Stomach (tissue), 8 donors: ENCODE measurements at regions not wholly inside any gene's neighbourhood (a gene's known extent, or its start where the extent isn't known, plus 50 kb on each side); places are given as distances from the start of the nearest gene placed in this dataset.

Experiments
- DNase-seq, 2 donors: peaks; one replicate each; pipeline versions ENCODE4 v3.0.0 to v3.0.0-alpha.2; 2013 to 2019
- H3K27ac ChIP-seq, 5 donors: fragments of 200-600 bp in 4 of 5; sonication (generic) in 4 of 5; one replicate each; pipeline ENCODE4 v1.5.1; 2013 to 2019; ENCODE audit warnings: mild to moderate bottlenecking in 1 of 5, moderate library complexity in 1 of 5
- H3K27me3 ChIP-seq, 3 donors: fragments of 200-600 bp; sonication (generic); one replicate each; pipeline ENCODE4 v1.5.1; 2017 to 2019; ENCODE audit warnings: mixed run types in 1 of 3
- H3K36me3 ChIP-seq, 4 donors: fragments of 200-600 bp; sonication (generic); 1 replicate in 3 of 4; 2 replicates in 1 of 4; pipeline ENCODE4 v1.5.1; 2016 to 2019
- H3K4me1 ChIP-seq, 4 donors: fragments of 200-600 bp; sonication (generic); one replicate each; pipeline ENCODE4 v1.5.1; 2016 to 2019
- H3K4me3 ChIP-seq, 4 donors: fragments of 200-600 bp; sonication (generic) in 3 of 4; one replicate each; pipeline ENCODE4 v1.5.1; 2016 to 2019; ENCODE audit warnings: mild to moderate bottlenecking in 1 of 4
- H3K9me3 ChIP-seq, 4 donors: fragments of 200-600 bp; sonication (generic); one replicate each; pipeline ENCODE4 v1.5.1; 2016 to 2019
- EP300 ChIP-seq: sonication (generic); formaldehyde crosslinking; IDR thresholded peaks from one replicate; pipeline ENCODE4 v1.6.1; 2017; ENCODE audit warnings: antibody characterized with exemption
- POLR2A ChIP-seq, 4 donors: fragments of 450-650 bp; IDR thresholded peaks; one replicate each; pipeline ENCODE4 v1.6.1; 2016; ENCODE audit warnings: antibody characterized with exemption in 4 of 4, control low read depth in 2 of 4, mild to moderate bottlenecking in 1 of 4, moderate library complexity in 1 of 4
- POLR2AphosphoS5 ChIP-seq, 3 donors: sonication (generic); formaldehyde crosslinking; IDR thresholded peaks; one replicate each; pipeline ENCODE4 v1.6.1; 2016; ENCODE audit warnings: antibody characterized with exemption in 3 of 3
- WGBS, 5 donors: extraction: QIAGEN DNeasy Blood & Tissue Kit in 3 of 5; methylation state at CpG; one replicate each; pipeline versions ENCODE4 v1.1.5 to v1.1.7; 2013 to 2018; 5-methylcytosine and 5-hydroxymethylcytosine counted together
- intact Hi-C: fragments of 100-400 bp; cut with DNase I; formaldehyde crosslinking; loops from one replicate; pipeline ENCODE4 v1.15.1; 2023; ENCODE audit warnings: low total_unique reads
- TF ChIP-seq, protein P1 (sequence below), 7 experiments: fragments of 450-650 bp in 4 of 7; fragments of 200-600 bp in 3 of 7; sonication (generic) in 3 of 7; IDR thresholded peaks; one replicate each; pipeline ENCODE4 v1.5.1; 2016 to 2019; ENCODE audit warnings: antibody characterized with exemption in 7 of 7, control low read depth in 2 of 7, mild to moderate bottlenecking in 1 of 7
- donor health status: healthy with polysubstance abuse.
- donor health status: Bipolar disorder and iron deficiency.
- donor health status: healthy.

DNA sequence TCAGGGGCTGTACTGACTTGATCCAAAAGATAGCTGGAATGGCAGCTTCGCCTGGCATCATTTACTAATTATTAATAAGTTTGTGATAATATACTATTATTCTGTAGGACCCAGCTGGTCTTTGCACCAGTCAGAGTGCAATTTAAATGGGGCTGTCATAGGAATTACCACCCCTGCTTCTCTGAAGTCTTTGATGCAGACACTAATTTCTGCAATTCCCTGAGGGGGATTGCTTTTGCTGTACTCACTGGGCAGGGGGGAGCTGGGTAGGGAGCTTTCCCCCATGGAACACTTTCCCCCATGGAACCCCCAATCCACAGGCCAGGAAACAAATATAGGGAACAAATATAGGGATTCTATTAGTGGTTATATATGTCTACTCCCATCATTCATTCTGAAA lies 54.9 kb upstream of the TSKU start:
- 53 to 77% (median 73%) methylated on average over 1 of the region's 1 CpG for WGBS, 5 donors

DNA sequence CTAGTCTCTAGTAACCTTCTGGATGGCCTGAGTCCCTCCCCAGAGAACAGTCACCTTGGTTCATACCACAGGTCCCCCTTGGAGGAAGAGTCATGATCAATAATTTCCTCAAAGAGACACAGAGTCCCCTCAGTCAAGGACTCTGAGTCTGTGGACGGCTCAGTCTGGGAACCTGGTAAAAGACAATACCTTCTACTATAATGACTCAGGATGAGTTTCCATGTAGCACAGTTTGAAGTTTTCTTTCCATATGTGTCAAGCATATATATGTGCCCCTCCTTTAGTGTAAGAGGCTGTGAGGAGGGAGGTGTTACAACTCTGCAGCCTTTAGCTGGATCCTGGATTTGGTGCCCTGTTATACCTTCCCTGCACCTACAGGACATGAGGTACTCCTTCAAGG lies 54.4 kb upstream of the TSKU start:
- Histone ChIP-seq H3K27me3 (peaks cover 0 to 13% (median 0%) of the 10 kb centered on the region in 3 donors), H3K4me1 (no peaks in the 10 kb centered on the region), H3K36me3 (no peaks in the 10 kb centered on the region), H3K9me3 (no peaks in the 10 kb centered on the region), H3K27ac (no peak overlapping the region), H3K4me3 (no peak overlapping the region)
- no peak for TF ChIP-seq POLR2AphosphoS5 (IDR thresholded peaks at IDR 0.05)
- no peak for TF ChIP-seq EP300
- TF ChIP-seq POLR2A (IDR thresholded peaks at IDR 0.05): no peak
- TF ChIP-seq, protein P1, sequence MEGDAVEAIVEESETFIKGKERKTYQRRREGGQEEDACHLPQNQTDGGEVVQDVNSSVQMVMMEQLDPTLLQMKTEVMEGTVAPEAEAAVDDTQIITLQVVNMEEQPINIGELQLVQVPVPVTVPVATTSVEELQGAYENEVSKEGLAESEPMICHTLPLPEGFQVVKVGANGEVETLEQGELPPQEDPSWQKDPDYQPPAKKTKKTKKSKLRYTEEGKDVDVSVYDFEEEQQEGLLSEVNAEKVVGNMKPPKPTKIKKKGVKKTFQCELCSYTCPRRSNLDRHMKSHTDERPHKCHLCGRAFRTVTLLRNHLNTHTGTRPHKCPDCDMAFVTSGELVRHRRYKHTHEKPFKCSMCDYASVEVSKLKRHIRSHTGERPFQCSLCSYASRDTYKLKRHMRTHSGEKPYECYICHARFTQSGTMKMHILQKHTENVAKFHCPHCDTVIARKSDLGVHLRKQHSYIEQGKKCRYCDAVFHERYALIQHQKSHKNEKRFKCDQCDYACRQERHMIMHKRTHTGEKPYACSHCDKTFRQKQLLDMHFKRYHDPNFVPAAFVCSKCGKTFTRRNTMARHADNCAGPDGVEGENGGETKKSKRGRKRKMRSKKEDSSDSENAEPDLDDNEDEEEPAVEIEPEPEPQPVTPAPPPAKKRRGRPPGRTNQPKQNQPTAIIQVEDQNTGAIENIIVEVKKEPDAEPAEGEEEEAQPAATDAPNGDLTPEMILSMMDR (IDR thresholded peaks at IDR 0.05): no peak
- DNase-seq: no peak
- intact Hi-C loops: no loop called here
- 69 to 93% (median 86%) methylated on average over 1 of the region's 1 CpG for WGBS, 5 donors

More for the DNA sequence above, 54.9 kb upstream of the TSKU start:
- DNase-seq: no peak
- H3K4me1 ChIP-seq: no peaks in the 10 kb centered on the region
- intact Hi-C loops: no loop called here
- H3K27ac ChIP-seq: no peak overlapping the region
- no peak overlapping the region for H3K4me3 ChIP-seq
- H3K27me3 ChIP-seq: peaks cover 0 to 19% (median 0%) of the 10 kb centered on the region in 3 donors
- H3K36me3 ChIP-seq: no peaks in the 10 kb centered on the region
- TF ChIP-seq, protein P1 (IDR thresholded peaks at IDR 0.05): no peak
- TF ChIP-seq POLR2A (IDR thresholded peaks at IDR 0.05): no peak
- no peaks in the 10 kb centered on the region for H3K9me3 ChIP-seq

DNA sequence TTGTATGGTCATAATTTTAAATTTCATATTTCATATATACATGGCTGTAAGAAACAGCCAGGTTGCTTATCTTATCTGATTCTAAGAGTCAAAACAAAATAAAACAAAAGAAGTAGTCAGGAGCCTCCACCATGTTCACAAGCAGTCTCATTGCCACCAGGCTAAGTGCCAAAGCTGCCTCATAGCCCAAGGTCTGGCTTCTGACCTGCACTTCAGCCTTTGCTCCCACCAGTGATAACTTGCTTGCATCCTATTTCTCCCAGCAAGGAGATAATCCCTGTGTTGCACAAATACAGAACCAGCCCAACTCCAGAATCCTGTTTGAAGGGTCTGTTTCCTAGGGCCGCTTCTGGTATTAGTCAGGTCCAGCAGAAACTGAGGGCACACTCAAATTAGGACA lies 53.9 kb upstream of the TSKU start:
- peaks cover 0 to 9% (median 0%) of the 10 kb centered on the region in 3 donors for H3K27me3 ChIP-seq
- TF ChIP-seq, protein P1 (IDR thresholded peaks at IDR 0.05): no peak
- TF ChIP-seq EP300: no peak
- TF ChIP-seq POLR2AphosphoS5 (IDR thresholded peaks at IDR 0.05): no peak
- no peak for TF ChIP-seq POLR2A (IDR thresholded peaks at IDR 0.05)
- WGBS, 5 donors: 88 to 100% (median 90%) methylated on average over 1 of the region's 1 CpG
- no peaks in the 10 kb centered on the region for H3K9me3 ChIP-seq
- H3K4me1 ChIP-seq: peaks cover 0 to 3% (median 1%) of the 10 kb centered on the region in 4 donors
- intact Hi-C loops: no loop called here
- no peak for DNase-seq
- no peaks in the 10 kb centered on the region for H3K36me3 ChIP-seq
- H3K27ac ChIP-seq: no peak overlapping the region
- H3K4me3 ChIP-seq: no peak overlapping the region

DNA sequence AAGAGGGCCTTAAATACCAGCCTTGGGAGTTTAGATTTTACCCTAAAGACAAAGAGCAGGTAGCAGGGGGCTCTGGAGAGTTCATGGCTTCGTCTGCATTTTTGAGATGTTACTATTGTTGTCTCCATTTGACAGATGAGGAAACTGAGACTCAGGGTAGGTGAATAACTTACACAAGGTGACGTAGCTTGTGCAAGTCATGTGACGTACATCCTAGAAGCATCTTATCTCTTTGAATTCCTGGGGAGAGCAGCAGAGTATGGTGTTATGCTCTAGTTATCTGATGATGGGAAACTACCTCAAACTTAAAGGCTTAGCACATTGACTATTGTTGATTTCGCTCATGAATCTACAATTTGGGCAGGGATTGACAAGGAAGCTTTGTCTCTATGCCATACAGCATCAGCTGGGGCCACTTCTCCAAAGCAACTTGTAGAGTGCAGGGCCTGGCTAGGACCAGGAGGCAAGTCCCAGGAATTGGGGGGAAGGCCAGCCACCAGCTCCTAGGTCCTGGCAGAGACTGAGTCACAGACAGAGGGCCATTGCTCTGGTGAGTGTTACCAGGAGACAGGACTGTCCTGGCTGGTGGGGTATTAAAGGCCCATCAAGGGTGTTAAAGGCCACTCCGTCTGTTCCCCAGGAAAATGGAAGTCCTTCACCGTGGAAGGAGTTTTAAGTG lies 52.1 kb upstream of the TSKU start:
- Histone ChIP-seq H3K27ac (no peak overlapping the region), H3K9me3 (no peaks in the 10 kb centered on the region), H3K36me3 (no peaks in the 10 kb centered on the region), H3K27me3 (peaks cover 0 to 4% (median 0%) of the 10 kb centered on the region in 3 donors), H3K4me1 (peaks cover 0 to 15% (median 4%) of the 10 kb centered on the region in 4 donors), H3K4me3 (no peak overlapping the region)
- no peak for TF ChIP-seq POLR2A (IDR thresholded peaks at IDR 0.05)
- TF ChIP-seq EP300: no peak
- TF ChIP-seq, protein P1 (IDR thresholded peaks at IDR 0.05): no peak
- TF ChIP-seq POLR2AphosphoS5 (IDR thresholded peaks at IDR 0.05): no peak
- DNase-seq: no peak
- WGBS, 5 donors: 76 to 90% (median 77%) methylated on average over 6 of the region's 6 CpGs
- intact Hi-C loops: no loop called here
